Stomach (tissue), 8 donors: ENCODE measurements at regions not wholly inside any gene's neighbourhood (a gene's known extent, or its start where the extent isn't known, plus 50 kb on each side); places are given as distances from the start of the nearest gene placed in this dataset.

Experiments
- DNase-seq, 2 donors: peaks; one replicate each; pipeline versions ENCODE4 v3.0.0 to v3.0.0-alpha.2; 2013 to 2019
- H3K27ac ChIP-seq, 5 donors: fragments of 200-600 bp in 4 of 5; sonication (generic) in 4 of 5; one replicate each; pipeline ENCODE4 v1.5.1; 2013 to 2019; ENCODE audit warnings: mild to moderate bottlenecking in 1 of 5, moderate library complexity in 1 of 5
- H3K27me3 ChIP-seq, 3 donors: fragments of 200-600 bp; sonication (generic); one replicate each; pipeline ENCODE4 v1.5.1; 2017 to 2019; ENCODE audit warnings: mixed run types in 1 of 3
- H3K36me3 ChIP-seq, 4 donors: fragments of 200-600 bp; sonication (generic); 1 replicate in 3 of 4; 2 replicates in 1 of 4; pipeline ENCODE4 v1.5.1; 2016 to 2019
- H3K4me1 ChIP-seq, 4 donors: fragments of 200-600 bp; sonication (generic); one replicate each; pipeline ENCODE4 v1.5.1; 2016 to 2019
- H3K4me3 ChIP-seq, 4 donors: fragments of 200-600 bp; sonication (generic) in 3 of 4; one replicate each; pipeline ENCODE4 v1.5.1; 2016 to 2019; ENCODE audit warnings: mild to moderate bottlenecking in 1 of 4
- H3K9me3 ChIP-seq, 4 donors: fragments of 200-600 bp; sonication (generic); one replicate each; pipeline ENCODE4 v1.5.1; 2016 to 2019
- CTCF ChIP-seq, 7 experiments: fragments of 450-650 bp in 4 of 7; fragments of 200-600 bp in 3 of 7; sonication (generic) in 3 of 7; IDR thresholded peaks; one replicate each; pipeline ENCODE4 v1.5.1; 2016 to 2019; ENCODE audit warnings: antibody characterized with exemption in 7 of 7, control low read depth in 2 of 7, mild to moderate bottlenecking in 1 of 7
- EP300 ChIP-seq: sonication (generic); formaldehyde crosslinking; IDR thresholded peaks from one replicate; pipeline ENCODE4 v1.6.1; 2017; ENCODE audit warnings: antibody characterized with exemption
- POLR2A ChIP-seq, 4 donors: fragments of 450-650 bp; IDR thresholded peaks; one replicate each; pipeline ENCODE4 v1.6.1; 2016; ENCODE audit warnings: antibody characterized with exemption in 4 of 4, control low read depth in 2 of 4, mild to moderate bottlenecking in 1 of 4, moderate library complexity in 1 of 4
- POLR2AphosphoS5 ChIP-seq, 3 donors: sonication (generic); formaldehyde crosslinking; IDR thresholded peaks; one replicate each; pipeline ENCODE4 v1.6.1; 2016; ENCODE audit warnings: antibody characterized with exemption in 3 of 3
- WGBS, 5 donors: extraction: QIAGEN DNeasy Blood & Tissue Kit in 3 of 5; methylation state at CpG; one replicate each; pipeline versions ENCODE4 v1.1.5 to v1.1.7; 2013 to 2018; 5-methylcytosine and 5-hydroxymethylcytosine counted together
- intact Hi-C: fragments of 100-400 bp; cut with DNase I; formaldehyde crosslinking; loops from one replicate; pipeline ENCODE4 v1.15.1; 2023; ENCODE audit warnings: low total_unique reads
- donor health status: healthy with polysubstance abuse.
- donor health status: Bipolar disorder and iron deficiency.
- donor health status: healthy.

- WGBS, 5 donors, result 85 to 89% (median 87%) methylated on average over 3 of the region's 3 CpGs
These were observed 69.6 kb upstream of the UGP2 start for GRCh38 chr2:63772061-63772460.

GRCh38 chr2:63775191-63775590 is 66.5 kb upstream of the UGP2 start:
- TF ChIP-seq CTCF (IDR thresholded peaks at IDR 0.05) (no peak), POLR2AphosphoS5 (IDR thresholded peaks at IDR 0.05) (no peak), EP300 (no peak), POLR2A (IDR thresholded peaks at IDR 0.05) (no peak)
- no peaks in the 10 kb centered on the region for H3K27me3 ChIP-seq
- 91 to 100% (median 95%) methylated on average over 1 of the region's 1 CpG for WGBS, 5 donors
- no peaks in the 10 kb centered on the region for H3K36me3 ChIP-seq
- H3K27ac ChIP-seq, result no peak overlapping the region
- H3K4me1 ChIP-seq, result no peaks in the 10 kb centered on the region
- intact Hi-C loops, result no loop called here
- DNase-seq, result no peak
- no peaks in the 10 kb centered on the region for H3K9me3 ChIP-seq
- no peak overlapping the region for H3K4me3 ChIP-seq

More at GRCh38 chr2:63772061-63772460, 69.6 kb upstream of the UGP2 start:
- intact Hi-C loops, result no loop called here
- Histone ChIP-seq H3K27me3 (no peaks in the 10 kb centered on the region), H3K4me3 (no peak overlapping the region), H3K4me1 (no peaks in the 10 kb centered on the region), H3K36me3 (no peaks in the 10 kb centered on the region), H3K9me3 (peaks cover 0 to 7% (median 3%) of the 10 kb centered on the region in 4 donors), H3K27ac (no peak overlapping the region)
- TF ChIP-seq POLR2AphosphoS5 (IDR thresholded peaks at IDR 0.05) (no peak), CTCF (IDR thresholded peaks at IDR 0.05) (no peak), EP300 (no peak), POLR2A (IDR thresholded peaks at IDR 0.05) (no peak)
- no peak for DNase-seq

- Histone ChIP-seq H3K4me3 (no peak overlapping the region), H3K9me3 (no peaks in the 10 kb centered on the region), H3K27ac (no peak overlapping the region), H3K4me1 (no peaks in the 10 kb centered on the region), H3K27me3 (no peaks in the 10 kb centered on the region), H3K36me3 (no peaks in the 10 kb centered on the region)
- WGBS, 5 donors, result 38 to 76% (median 51%) methylated on average over 2 of the region's 2 CpGs
- DNase-seq, result no peak
- intact Hi-C loops, result no loop called here
- TF ChIP-seq CTCF (IDR thresholded peaks at IDR 0.05), result no peak
These were observed 65.3 kb upstream of the UGP2 start for GRCh38 chr2:63776382-63776781.

- Histone ChIP-seq H3K4me1 (no peaks in the 10 kb centered on the region), H3K36me3 (no peaks in the 10 kb centered on the region), H3K27me3 (no peaks in the 10 kb centered on the region), H3K9me3 (no peaks in the 10 kb centered on the region), H3K27ac (no peak overlapping the region), H3K4me3 (no peak overlapping the region)
- intact Hi-C loops, result no loop called here
- no peak for DNase-seq
- TF ChIP-seq EP300 (no peak), POLR2AphosphoS5 (IDR thresholded peaks at IDR 0.05) (no peak), POLR2A (IDR thresholded peaks at IDR 0.05) (no peak), CTCF (IDR thresholded peaks at IDR 0.05) (no peak)
These were observed 63.9 kb upstream of the UGP2 start for GRCh38 chr2:63777816-63778215.

GRCh38 chr2:63778391-63778790 is 63.3 kb upstream of the UGP2 start:
- no peaks in the 10 kb centered on the region for H3K27me3 ChIP-seq
- H3K4me3 ChIP-seq, result no peak overlapping the region
- no peaks in the 10 kb centered on the region for H3K4me1 ChIP-seq
- H3K36me3 ChIP-seq, result no peaks in the 10 kb centered on the region
- TF ChIP-seq CTCF (IDR thresholded peaks at IDR 0.05) (no peak), POLR2A (IDR thresholded peaks at IDR 0.05) (no peak), EP300 (no peak), POLR2AphosphoS5 (IDR thresholded peaks at IDR 0.05) (no peak)
- 78 to 91% (median 86%) methylated on average over 2 of the region's 2 CpGs for WGBS, 5 donors
- intact Hi-C loops, result no loop called here
- no peak overlapping the region for H3K27ac ChIP-seq
- DNase-seq, result no peak
- H3K9me3 ChIP-seq, result no peaks in the 10 kb centered on the region
